ENCODE measurements at regions not wholly inside any gene's neighbourhood (a gene's known extent, or its start where the extent isn't known, plus 50 kb on each side); places are given as distances from the start of the nearest gene placed in this dataset.

DNA sequence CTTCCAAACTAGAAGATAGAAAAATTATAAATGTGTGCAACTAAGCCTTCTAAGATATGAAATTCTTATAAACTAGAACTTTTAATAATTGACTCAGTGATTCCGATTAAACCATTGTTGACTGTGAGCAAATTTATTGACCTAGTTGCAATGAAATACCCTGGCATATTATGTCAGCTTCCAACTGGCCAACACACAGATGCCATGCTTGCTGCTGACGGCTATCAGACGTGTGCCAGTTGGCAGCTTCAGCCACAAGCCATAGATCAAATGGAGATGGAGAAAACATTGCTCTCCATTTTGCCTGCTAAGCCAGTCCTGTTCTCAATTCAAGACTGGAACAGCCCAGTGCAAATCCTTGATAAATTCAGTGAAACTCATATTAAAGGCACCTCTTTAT is 101.7 kb upstream of the HDGFL1 start:
- TF ChIP-seq GATA2 (IDR thresholded peaks at IDR 0.05; ENCODE audit: low read depth, low read length), result no peak
- no peak for TF ChIP-seq GATA3 (IDR thresholded peaks at IDR 0.05; ENCODE audit: low read depth, low read length)

Data from SH-SY5Y (cell line).